ENCODE measurements at regions not wholly inside any gene's neighbourhood (a gene's known extent, or its start where the extent isn't known, plus 50 kb on each side); places are given as distances from the start of the nearest gene placed in this dataset.

DNA sequence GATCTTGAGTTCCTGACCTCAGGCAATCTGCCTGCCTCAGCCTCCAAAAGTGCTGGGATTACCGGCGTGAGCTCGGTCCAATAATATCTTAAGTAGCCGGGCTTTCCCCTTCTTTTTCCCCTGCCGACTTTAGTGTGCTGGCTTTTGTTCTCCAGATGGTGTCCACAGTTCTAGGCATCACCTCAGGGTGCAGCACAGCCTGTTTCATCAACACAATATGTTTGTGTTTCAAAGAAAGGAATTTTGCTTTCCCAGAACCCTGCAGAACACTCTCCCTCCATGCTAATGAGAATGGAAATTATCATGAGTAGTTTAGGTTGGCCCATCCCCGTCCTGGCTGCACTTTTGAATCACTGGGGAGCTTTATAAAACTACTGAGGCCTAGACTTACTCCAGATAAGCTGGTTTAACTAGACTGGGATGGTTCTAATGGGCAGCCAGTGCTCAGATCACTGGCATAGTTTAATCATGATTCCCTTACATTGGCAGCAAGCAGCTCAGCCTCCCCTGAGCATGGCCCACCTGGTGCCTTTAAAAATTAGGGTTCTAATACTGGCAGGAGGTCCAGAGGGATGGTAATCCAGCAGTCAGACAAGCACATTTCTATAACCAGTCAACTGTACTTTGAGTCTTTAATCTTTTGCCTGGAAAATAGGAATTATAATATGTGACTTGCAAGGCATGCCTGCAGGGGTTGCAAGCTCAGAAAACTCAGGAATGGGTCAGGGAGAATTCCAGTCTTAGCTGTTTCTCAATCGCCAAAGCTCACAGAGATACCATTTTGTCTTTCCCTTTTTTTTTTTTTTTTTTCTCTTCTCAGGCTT, 127.6 kb upstream of the RASGRP1 start:
- peaks cover 27% of the 10 kb centered on the region for H3K4me1 ChIP-seq (ENCODE audit: insufficient read depth, low read length, poor library complexity, severe bottlenecking)
- no peaks in the 10 kb centered on the region for H3K36me3 ChIP-seq (ENCODE audit: insufficient read depth, low read length)
- ChIA-PET POLR2A (interaction anchor here (0.6 to 1.7 kb wide), 3 partner anchors 27 to 739 kb away, joined by 3 to 5 read pairs (median 4); partner anchors contain the start of gene FAM98B), CTCF (ENCODE audit: unreplicated experiment) (interaction anchor here (1.5 kb wide), 1 partner anchor 252 kb away, joined by 6 read pairs; no protein-coding TSS in a partner anchor)
- H4K20me1 ChIP-seq (ENCODE audit: insufficient read depth, low read length) = no peaks in the 10 kb centered on the region
- no peaks in the 10 kb centered on the region for H3K9me2 ChIP-seq (ENCODE audit: insufficient read depth, low read length)
- BruUV-seq (replicated peaks) = no TSS peak
- intact Hi-C loops (cut with micrococcal nuclease; ENCODE audit: unreplicated experiment) = loop anchor here (5.0 kb wide), 1 partner anchor 695 kb away; no protein-coding TSS in a partner anchor
- H3K4me2 ChIP-seq (ENCODE audit: low read length) = no peak overlapping the region
- H3K27ac ChIP-seq (ENCODE audit: low read depth, low read length, poor library complexity, severe bottlenecking) = no peak overlapping the region
- H3K9me3 ChIP-seq (ENCODE audit: low read length) = no peaks in the 10 kb centered on the region
- H3K4me3 ChIP-seq (ENCODE audit: low read depth, low read length, poor library complexity, severe bottlenecking) = no peak overlapping the region
- TF ChIP-seq, protein P1, sequence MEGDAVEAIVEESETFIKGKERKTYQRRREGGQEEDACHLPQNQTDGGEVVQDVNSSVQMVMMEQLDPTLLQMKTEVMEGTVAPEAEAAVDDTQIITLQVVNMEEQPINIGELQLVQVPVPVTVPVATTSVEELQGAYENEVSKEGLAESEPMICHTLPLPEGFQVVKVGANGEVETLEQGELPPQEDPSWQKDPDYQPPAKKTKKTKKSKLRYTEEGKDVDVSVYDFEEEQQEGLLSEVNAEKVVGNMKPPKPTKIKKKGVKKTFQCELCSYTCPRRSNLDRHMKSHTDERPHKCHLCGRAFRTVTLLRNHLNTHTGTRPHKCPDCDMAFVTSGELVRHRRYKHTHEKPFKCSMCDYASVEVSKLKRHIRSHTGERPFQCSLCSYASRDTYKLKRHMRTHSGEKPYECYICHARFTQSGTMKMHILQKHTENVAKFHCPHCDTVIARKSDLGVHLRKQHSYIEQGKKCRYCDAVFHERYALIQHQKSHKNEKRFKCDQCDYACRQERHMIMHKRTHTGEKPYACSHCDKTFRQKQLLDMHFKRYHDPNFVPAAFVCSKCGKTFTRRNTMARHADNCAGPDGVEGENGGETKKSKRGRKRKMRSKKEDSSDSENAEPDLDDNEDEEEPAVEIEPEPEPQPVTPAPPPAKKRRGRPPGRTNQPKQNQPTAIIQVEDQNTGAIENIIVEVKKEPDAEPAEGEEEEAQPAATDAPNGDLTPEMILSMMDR (conservative IDR thresholded peaks at IDR 0.05; ENCODE audit: low read length) = no peak
- no peak for TF ChIP-seq EZH2phosphoT487 (IDR thresholded peaks at IDR 0.05; ENCODE audit: borderline replicate concordance, low read depth, low read length)
- DNase-seq (ENCODE audit: low spot score) = no peak
- peak overlapping the region; percentile 62; the same call in 1 of the 2 replicates for H2AFZ ChIP-seq (ENCODE audit: low read length)
- H3K79me2 ChIP-seq (ENCODE audit: insufficient read depth, low read depth, low read length) = no peaks in the 10 kb centered on the region

DNA sequence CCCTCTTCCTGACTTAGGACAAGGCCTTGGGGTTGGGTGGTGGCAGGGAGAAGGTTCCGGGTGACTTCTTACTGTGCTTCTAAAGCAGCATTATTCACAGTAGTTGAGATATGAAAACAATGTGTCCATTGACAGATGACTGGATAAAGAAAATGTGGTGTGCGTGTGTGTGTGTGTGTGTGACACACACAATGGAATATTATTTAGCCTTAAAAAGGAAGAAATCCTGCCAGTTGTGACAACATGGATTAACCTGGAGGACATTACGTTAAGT, 128.1 kb upstream of the RASGRP1 start:
- Histone ChIP-seq H2AFZ (ENCODE audit: low read length) (no peak overlapping the region), H3K79me2 (ENCODE audit: insufficient read depth, low read depth, low read length) (no peaks in the 10 kb centered on the region), H3K9me3 (ENCODE audit: low read length) (no peaks in the 10 kb centered on the region), H3K4me2 (ENCODE audit: low read length) (no peak overlapping the region), H3K4me1 (ENCODE audit: insufficient read depth, low read length, poor library complexity, severe bottlenecking) (peaks cover 27% of the 10 kb centered on the region), H4K20me1 (ENCODE audit: insufficient read depth, low read length) (no peaks in the 10 kb centered on the region), H3K9me2 (ENCODE audit: insufficient read depth, low read length) (no peaks in the 10 kb centered on the region), H3K4me3 (ENCODE audit: low read depth, low read length, poor library complexity, severe bottlenecking) (no peak overlapping the region), H3K27ac (ENCODE audit: low read depth, low read length, poor library complexity, severe bottlenecking) (no peak overlapping the region), H3K36me3 (ENCODE audit: insufficient read depth, low read length) (no peaks in the 10 kb centered on the region)
- ChIA-PET CTCF (ENCODE audit: unreplicated experiment) (no interaction called here), POLR2A (interaction anchor here (0.6 to 1.4 kb wide), 2 partner anchors 238 to 738 kb away, joined by 3 to 5 read pairs; partner anchors contain the start of gene FAM98B)
- BruUV-seq (replicated peaks) = no TSS peak
- intact Hi-C loops (cut with micrococcal nuclease; ENCODE audit: unreplicated experiment) = loop anchor here (5.0 kb wide), 1 partner anchor 695 kb away; no protein-coding TSS in a partner anchor
- no peak for DNase-seq (ENCODE audit: low spot score)
- TF ChIP-seq, protein P1 (conservative IDR thresholded peaks at IDR 0.05; ENCODE audit: low read length) = no peak
- TF ChIP-seq EZH2phosphoT487 (IDR thresholded peaks at IDR 0.05; ENCODE audit: borderline replicate concordance, low read depth, low read length) = no peak

All from OCI-LY7 (cell line).